HCT116 (cell line): ENCODE measurements at regions not wholly inside any gene's neighbourhood (a gene's known extent, or its start where the extent isn't known, plus 50 kb on each side); places are given as distances from the start of the nearest gene placed in this dataset.

Experiments
- ATAC-seq: fragments of 200-7000 bp; cut with Tn5 transposase; 2 replicates; pipeline ENCODE4 v1.9.1; 2020; ENCODE audit warnings: mild to moderate bottlenecking, moderate library complexity
- BruUV-seq: library from RNA; stranded (reverse); fragments of 400-500 nt; replicated peaks from 2 replicates; lab custom pipeline; 2021; lab: Mats Ljungman, UMichigan
- CTCF ChIA-PET: fragments of 300-600 bp; sonication (Branson Sonifier 250); formaldehyde crosslinking; loops from one replicate; lab custom pipeline; 2021; ENCODE audit warnings: antibody characterized with exemption; lab: Charles Lee
- POLR2A ChIA-PET: fragments of 300-600, 350-600 bp; sonication (Branson Sonifier 250); formaldehyde crosslinking; loops from one replicate; lab custom pipeline; 2021; ENCODE audit warnings: antibody characterized with exemption; lab: Charles Lee
- RAD21 ChIA-PET, 2 experiments: fragments of 300-600 bp; sonication (Branson Sonifier 250); formaldehyde crosslinking; loops; one replicate each; lab custom pipeline; 2023; ENCODE audit warnings: low total read pairs in 2 of 2; ENCODE audit not compliant: uncharacterized antibody in 2 of 2, unreplicated experiment in 2 of 2, low non-redundant PET in 1 of 2; lab: Charles Lee
- DNase-seq: peaks from one replicate; pipeline ENCODE4 v3.0.0-alpha.2; 2010; ENCODE audit warnings: low read depth, low spot score
- H2AFZ ChIP-seq: fragments of 200-600 bp; shearing (Covaris generic), sonication (generic); 2 replicates; pipeline ENCODE4 v1.6.1; 2017; ENCODE audit warnings: low read depth, mixed run types, mixed read lengths, antibody characterized with exemption, low read length; ENCODE audit not compliant: poor library complexity, severe bottlenecking
- H3K27ac ChIP-seq: 2 replicates; pipeline ENCODE4 v1.5.1; 2012; ENCODE audit warnings: low read depth, low read length
- H3K27me3 ChIP-seq: fragments of 200-600 bp; sonication (generic); 2 replicates; pipeline ENCODE4 v1.6.1; 2016; ENCODE audit warnings: mixed run types, low read length, mixed read lengths; ENCODE audit not compliant: insufficient read depth
- H3K36me3 ChIP-seq, 2 experiments: fragments of 200-500 bp in 1 of 2; fragments of 200-600 bp in 1 of 2; sonication (Bioruptor generic) in 1 of 2; sonication (generic) in 1 of 2; 2 replicates each; pipeline versions ENCODE4 v1.5.1 to v1.6.1; 2014 to 2016; ENCODE audit warnings: low read length in 2 of 2, inconsistent platforms in 1 of 2, mixed read lengths in 1 of 2, mixed run types in 1 of 2; ENCODE audit not compliant: insufficient read depth in 2 of 2, control insufficient read depth in 1 of 2
- H3K4me1 ChIP-seq, 2 experiments: fragments of 200-600 bp in 1 of 2; sonication (generic) in 1 of 2; 2 replicates each; pipeline versions ENCODE4 v1.5.1 to v1.6.1; 2012 to 2017; ENCODE audit warnings: low read length in 2 of 2, inconsistent platforms in 1 of 2, mild to moderate bottlenecking in 1 of 2, mixed read lengths in 1 of 2, mixed run types in 1 of 2, moderate library complexity in 1 of 2; ENCODE audit not compliant: insufficient read depth in 2 of 2, control insufficient read depth in 1 of 2
- H3K4me2 ChIP-seq: fragments of 200-600 bp; sonication (generic); 2 replicates; pipeline ENCODE4 v1.6.1; 2017; ENCODE audit warnings: mixed run types, low read length, mixed read lengths
- H3K4me3 ChIP-seq, 2 experiments: fragments of 200-600 bp in 1 of 2; sonication (generic) in 1 of 2; replicated peaks in 1 of 2; 2 replicates each; pipeline ENCODE4 v1.5.1; 2011 to 2016; ENCODE audit warnings: low read length in 2 of 2, control low read depth in 1 of 2, low read depth in 1 of 2, mild to moderate bottlenecking in 1 of 2, mixed read lengths in 1 of 2, mixed run types in 1 of 2
- H3K79me2 ChIP-seq: fragments of 200-600 bp; sonication (generic); 2 replicates; pipeline ENCODE4 v1.6.1; 2017; ENCODE audit warnings: mild to moderate bottlenecking, mixed run types, low read length, moderate library complexity, mixed read lengths; ENCODE audit not compliant: insufficient read depth
- H3K9ac ChIP-seq: fragments of 200-600 bp; sonication (generic); 2 replicates; pipeline ENCODE4 v1.6.1; 2016; ENCODE audit warnings: low read length, mixed read lengths
- H3K9me2 ChIP-seq: fragments of 200-600 bp; sonication (generic), shearing (Covaris generic); 2 replicates; pipeline ENCODE4 v1.6.1; 2017; ENCODE audit warnings: mixed run types, mild to moderate bottlenecking, moderate library complexity; ENCODE audit not compliant: insufficient read depth
- H3K9me3 ChIP-seq, 2 experiments: fragments of 200-500 bp in 1 of 2; fragments of 200-600 bp in 1 of 2; sonication (Bioruptor generic) in 1 of 2; sonication (generic) in 1 of 2; 2 replicates each; pipeline ENCODE4 v1.6.1; 2014 to 2017; ENCODE audit warnings: low read length in 2 of 2, mixed read lengths in 2 of 2, inconsistent platforms in 1 of 2, low read depth in 1 of 2, mild to moderate bottlenecking in 1 of 2, mixed run types in 1 of 2, moderate library complexity in 1 of 2; ENCODE audit not compliant: control insufficient read depth in 1 of 2, insufficient read depth in 1 of 2
- H4K20me1 ChIP-seq: fragments of 200-600 bp; sonication (generic), shearing (Covaris generic); 2 replicates; pipeline ENCODE4 v1.6.1; 2017; ENCODE audit warnings: mixed run types, mild to moderate bottlenecking, moderate library complexity; ENCODE audit not compliant: insufficient read depth
- CBX3 ChIP-seq: IDR thresholded peaks from 2 replicates; pipeline ENCODE4 v1.6.1; 2012; ENCODE audit warnings: low read depth
- CEBPB ChIP-seq: IDR thresholded peaks from 2 replicates; pipeline ENCODE4 v1.6.1; 2012; ENCODE audit warnings: low read depth
- ELF1 ChIP-seq: IDR thresholded peaks from 2 replicates; pipeline ENCODE4 v1.6.1; 2012; ENCODE audit warnings: low read depth, borderline replicate concordance
- EZH2 ChIP-seq: fragments of 200-600 bp; sonication (generic); IDR thresholded peaks from 2 replicates; pipeline ENCODE4 v1.6.1; 2017; ENCODE audit warnings: antibody characterized with exemption, mixed run types
- EZH2phosphoT487 ChIP-seq: fragments of 200-600 bp; IDR thresholded peaks from 2 replicates; pipeline ENCODE4 v1.6.1; 2018; ENCODE audit warnings: antibody characterized with exemption, borderline replicate concordance
- FOSL1 ChIP-seq: IDR thresholded peaks from 2 replicates; pipeline ENCODE4 v1.6.1; 2012; ENCODE audit warnings: low read depth
- POLR2A ChIP-seq: IDR thresholded peaks from 2 replicates; pipeline ENCODE4 v1.7.0; 2011; ENCODE audit warnings: borderline replicate concordance; ENCODE audit not compliant: insufficient read depth, insufficient read length; ENCODE audit errors: extremely low read depth
- RAD21 ChIP-seq: IDR thresholded peaks from 2 replicates; pipeline ENCODE4 v1.6.1; 2012; ENCODE audit warnings: low read depth, mild to moderate bottlenecking
- SIN3A ChIP-seq: IDR thresholded peaks from 2 replicates; pipeline ENCODE4 v1.6.1; 2012; ENCODE audit warnings: low read depth
- SP1 ChIP-seq: IDR thresholded peaks from 2 replicates; pipeline ENCODE4 v1.6.1; 2012; ENCODE audit warnings: low read depth
- SRF ChIP-seq: IDR thresholded peaks from 2 replicates; pipeline ENCODE4 v1.6.1; 2012; ENCODE audit warnings: low read depth
- TCF7L2 ChIP-seq: IDR thresholded peaks from 2 replicates; pipeline ENCODE4 v1.7.0; 2011; ENCODE audit warnings: borderline replicate concordance, inconsistent platforms; ENCODE audit not compliant: insufficient read depth, insufficient read length; ENCODE audit errors: extremely low read depth
- ZBTB33 ChIP-seq: IDR thresholded peaks from 2 replicates; pipeline ENCODE4 v1.6.1; 2011; ENCODE audit warnings: mild to moderate bottlenecking, low read length, moderate library complexity; ENCODE audit not compliant: insufficient replicate concordance; ENCODE audit errors: extremely low read depth
- intact Hi-C: fragments of 100-400 bp; cut with micrococcal nuclease; formaldehyde crosslinking; loops from 2 replicates; pipeline ENCODE4 v1.10.0; 2022
- TF ChIP-seq, protein P1 (sequence below), 3 experiments: fragments of 200-600 bp in 1 of 3; sonication (generic) in 1 of 3; IDR thresholded peaks in 2 of 3; conservative IDR thresholded peaks in 1 of 3; 2 replicates each; pipeline ENCODE4 v1.5.1; 2012 to 2017; ENCODE audit warnings: low read depth in 2 of 3, low read length in 2 of 3, antibody characterized with exemption in 1 of 3, borderline replicate concordance in 1 of 3, control low read depth in 1 of 3, mild to moderate bottlenecking in 1 of 3, mixed read lengths in 1 of 3, mixed run types in 1 of 3, moderate library complexity in 1 of 3; ENCODE audit not compliant: insufficient read depth in 1 of 3

DNA sequence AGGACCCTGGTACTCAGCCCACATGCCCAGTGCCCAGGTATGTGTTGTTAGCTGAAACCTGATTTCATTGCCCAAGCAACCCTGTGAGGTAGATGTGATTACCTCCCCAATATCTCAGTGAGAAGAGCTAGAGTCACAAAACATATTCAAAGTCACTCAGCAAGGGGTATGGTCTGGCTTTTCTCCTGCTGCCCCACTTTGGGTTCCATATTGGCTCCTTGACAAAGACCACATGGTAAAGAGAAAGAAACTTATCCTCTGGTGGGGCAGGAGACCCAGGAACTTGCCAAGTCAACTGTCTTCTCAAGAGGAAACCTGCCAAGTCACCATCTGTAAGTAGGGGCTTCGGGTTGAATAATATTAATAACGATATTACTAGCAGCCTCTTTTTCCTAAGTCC, 148.3 kb upstream of the LMCD1 start:
- DNase-seq (no peak), ATAC-seq (no peak)
- POLR2A ChIA-PET, result no interaction called here
- Histone ChIP-seq H3K27me3 (no peaks in the 10 kb centered on the region), H3K9me2 (no peaks in the 10 kb centered on the region), H2AFZ (no peak overlapping the region), H3K79me2 (no peaks in the 10 kb centered on the region), H4K20me1 (no peaks in the 10 kb centered on the region), H3K9ac (no peak overlapping the region), H3K4me1 (no peaks in the 10 kb centered on the region), H3K36me3 (no peaks in the 10 kb centered on the region), H3K9me3 (no peaks in the 10 kb centered on the region), H3K4me2 (no peak overlapping the region), H3K27ac (no peak overlapping the region), H3K4me3 (no peak overlapping the region)
- TF ChIP-seq SRF, result no peak
- TF ChIP-seq RAD21, result no peak
- no peak for TF ChIP-seq ELF1
- no TSS peak for BruUV-seq
- RAD21 ChIA-PET, result no interaction called here
- intact Hi-C loops, result no loop called here
- CTCF ChIA-PET, result no interaction called here

DNA sequence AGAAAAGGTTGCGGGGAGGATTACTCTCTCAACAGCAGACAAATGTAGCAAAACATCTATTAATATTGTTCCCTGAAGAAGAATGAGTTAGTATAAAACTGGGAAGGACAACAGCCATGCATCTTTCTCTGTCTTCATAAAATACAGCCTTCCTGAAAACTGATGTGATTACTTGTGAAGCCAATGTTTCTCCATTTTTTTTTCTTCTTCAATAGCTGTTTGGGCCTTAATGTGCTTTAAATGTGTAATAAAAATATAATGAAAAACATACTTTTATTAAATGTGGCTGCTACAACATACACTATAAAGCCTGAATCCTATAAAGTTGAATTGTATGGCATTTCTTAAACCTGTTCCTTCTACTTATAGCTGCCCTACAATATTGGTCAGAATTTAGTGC, 146.3 kb upstream of the LMCD1 start:
- no TSS peak for BruUV-seq
- no peaks in the 10 kb centered on the region for H3K36me3 ChIP-seq
- no peaks in the 10 kb centered on the region for H3K79me2 ChIP-seq
- intact Hi-C loops, result no loop called here
- H4K20me1 ChIP-seq, result no peaks in the 10 kb centered on the region
- H3K4me2 ChIP-seq, result no peak overlapping the region
- no peak for TF ChIP-seq CEBPB
- no peak for TF ChIP-seq SP1
- TF ChIP-seq EZH2phosphoT487, result no peak
- TF ChIP-seq POLR2A, result no peak
- no peak for TF ChIP-seq SIN3A
- TF ChIP-seq CBX3, result no peak
- no peak for TF ChIP-seq FOSL1
- TF ChIP-seq TCF7L2, result no peak
- no peak for TF ChIP-seq ZBTB33
- no peak for TF ChIP-seq ELF1
- TF ChIP-seq, protein P1, sequence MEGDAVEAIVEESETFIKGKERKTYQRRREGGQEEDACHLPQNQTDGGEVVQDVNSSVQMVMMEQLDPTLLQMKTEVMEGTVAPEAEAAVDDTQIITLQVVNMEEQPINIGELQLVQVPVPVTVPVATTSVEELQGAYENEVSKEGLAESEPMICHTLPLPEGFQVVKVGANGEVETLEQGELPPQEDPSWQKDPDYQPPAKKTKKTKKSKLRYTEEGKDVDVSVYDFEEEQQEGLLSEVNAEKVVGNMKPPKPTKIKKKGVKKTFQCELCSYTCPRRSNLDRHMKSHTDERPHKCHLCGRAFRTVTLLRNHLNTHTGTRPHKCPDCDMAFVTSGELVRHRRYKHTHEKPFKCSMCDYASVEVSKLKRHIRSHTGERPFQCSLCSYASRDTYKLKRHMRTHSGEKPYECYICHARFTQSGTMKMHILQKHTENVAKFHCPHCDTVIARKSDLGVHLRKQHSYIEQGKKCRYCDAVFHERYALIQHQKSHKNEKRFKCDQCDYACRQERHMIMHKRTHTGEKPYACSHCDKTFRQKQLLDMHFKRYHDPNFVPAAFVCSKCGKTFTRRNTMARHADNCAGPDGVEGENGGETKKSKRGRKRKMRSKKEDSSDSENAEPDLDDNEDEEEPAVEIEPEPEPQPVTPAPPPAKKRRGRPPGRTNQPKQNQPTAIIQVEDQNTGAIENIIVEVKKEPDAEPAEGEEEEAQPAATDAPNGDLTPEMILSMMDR (IDR thresholded peaks at IDR 0.05 in 2 of 3, conservative IDR thresholded peaks at IDR 0.05 in 1 of 3; ENCODE audit: borderline replicate concordance in 1 of 3, insufficient read depth in 1 of 3, low read depth in 2 of 3, low read length in 2 of 3), result no peak
- no peak for TF ChIP-seq RAD21
- no peak for TF ChIP-seq EZH2
- TF ChIP-seq, all 23 proteins: peak for 0
- Histone ChIP-seq H3K27me3 (no peaks in the 10 kb centered on the region), H3K4me1 (no peaks in the 10 kb centered on the region), H3K9me2 (no peaks in the 10 kb centered on the region), H3K4me3 (no peak overlapping the region), H3K27ac (no peak overlapping the region), H2AFZ (no peak overlapping the region), H3K9me3 (no peaks in the 10 kb centered on the region), H3K9ac (no peak overlapping the region)
- ChIA-PET CTCF (no interaction called here), RAD21 (no interaction called here), POLR2A (no interaction called here)
- DNase-seq (no peak), ATAC-seq (no peak)
